GM12892 (cell line): ENCODE measurements at regions not wholly inside any gene's neighbourhood (a gene's known extent, or its start where the extent isn't known, plus 50 kb on each side); places are given as distances from the start of the nearest gene placed in this dataset.
"Not testable (repeated sequence)": the region's sequence is repeated elsewhere in the genome, so short reads cannot be mapped to it uniquely, and the experiment has no call there.

ENCODE experiments used
- DNase-seq: peaks from one replicate; pipeline ENCODE4 v3.0.0; 2011; ENCODE audit not compliant: insufficient read length
- FAIRE-seq: peaks from 2 replicates; lab custom pipeline; 2011; peaks lifted over from hg19 to GRCh38; lab: Jason Lieb, UNC
- POLR2A ChIP-seq: IDR thresholded peaks from 2 replicates; pipeline ENCODE4 v1.6.1; 2011; ENCODE audit warnings: low read depth, low read length, control low read depth
- POLR2AphosphoS5 ChIP-seq: IDR thresholded peaks from 2 replicates; pipeline ENCODE4 v1.6.1; 2011; ENCODE audit warnings: low read depth, low read length, control low read depth
- TAF1 ChIP-seq: IDR thresholded peaks from 2 replicates; pipeline ENCODE4 v1.6.1; 2011; ENCODE audit warnings: low read depth, mild to moderate bottlenecking, control low read depth, low read length, borderline replicate concordance

- TF ChIP-seq TAF1 (no peak), POLR2AphosphoS5 (no peak), POLR2A (no peak)
- no peak for FAIRE-seq
- no peak for DNase-seq
These were observed 589.5 kb downstream of the CENPC start for GRCh38 chr4:66955784-66956183.

GRCh38 chr4:66949419-66949818 is 595.9 kb downstream of the CENPC start:
- DNase-seq, result no peak
- no peak for FAIRE-seq
- TF ChIP-seq POLR2A (no peak), TAF1 (no peak), POLR2AphosphoS5 (no peak)

DNA sequence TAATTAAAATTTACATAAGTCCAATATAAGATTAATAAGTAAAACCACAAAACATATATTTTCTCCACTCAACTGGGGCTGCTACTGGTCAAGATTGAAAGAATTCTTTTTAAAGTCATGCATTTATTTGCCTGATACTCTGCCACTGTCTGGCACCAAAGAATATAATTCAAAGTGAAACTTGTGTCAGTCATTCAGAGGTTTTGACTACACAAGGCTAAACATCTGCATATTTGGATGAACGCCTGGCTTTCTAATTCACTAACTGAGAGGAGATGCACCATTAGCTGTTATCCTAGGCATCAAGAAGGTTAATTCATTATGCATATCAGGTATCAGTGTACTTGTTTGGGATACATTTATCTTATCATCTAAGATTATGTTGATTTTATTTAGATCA is 598.5 kb downstream of the CENPC start:
- TF ChIP-seq POLR2AphosphoS5, result no peak
- no peak for TF ChIP-seq POLR2A
- TF ChIP-seq TAF1, result no peak
- FAIRE-seq (no peak), DNase-seq (no peak)

DNA sequence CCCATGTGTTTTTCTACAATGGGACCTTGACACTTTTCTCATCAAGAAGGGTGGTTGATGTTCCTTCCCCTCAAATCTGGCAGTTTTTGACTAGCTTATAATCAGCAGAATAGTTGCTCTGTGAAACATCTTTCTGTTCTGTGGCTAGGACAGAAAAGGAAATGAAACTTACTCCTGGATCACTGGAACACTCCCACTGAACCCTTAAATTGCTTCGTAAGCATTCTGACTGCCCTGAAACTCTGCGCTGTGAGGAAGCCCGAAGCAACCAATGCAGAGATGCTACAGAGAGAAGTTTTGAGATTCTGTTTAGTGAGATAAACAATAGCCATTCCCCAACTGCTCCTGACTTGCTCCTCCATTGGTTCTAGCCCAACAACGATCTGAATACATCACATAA is 602.2 kb downstream of the CENPC start:
- FAIRE-seq (no peak), DNase-seq (no peak)
- TF ChIP-seq TAF1 (no peak), POLR2AphosphoS5 (no peak), POLR2A (no peak)

DNA sequence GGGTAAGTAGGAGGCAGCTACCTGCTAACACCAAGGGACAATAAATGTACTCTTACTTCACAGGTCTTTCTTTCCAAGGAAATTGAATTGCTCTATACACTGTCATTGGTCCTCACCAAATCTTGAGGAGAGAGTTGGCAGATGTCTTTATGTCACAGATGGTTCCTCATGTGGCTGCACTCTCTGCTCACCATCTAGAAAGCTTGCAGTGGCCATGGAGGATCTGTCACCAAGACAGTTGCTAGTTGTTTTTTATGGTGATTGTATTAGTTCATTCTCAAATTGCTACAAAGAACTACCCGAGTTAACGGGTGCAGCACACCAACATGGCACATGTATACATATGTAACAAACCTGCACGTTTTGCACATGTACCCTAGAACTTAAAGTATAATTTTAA is 613.3 kb downstream of the CENPC start:
- FAIRE-seq, DNase-seq: not testable (repeated sequence)

- FAIRE-seq, result no peak
- no peak for DNase-seq
- TF ChIP-seq POLR2AphosphoS5, result no peak
- no peak for TF ChIP-seq TAF1
- no peak for TF ChIP-seq POLR2A
These were observed 615.1 kb downstream of the CENPC start for GRCh38 chr4:66930206-66930605.

DNA sequence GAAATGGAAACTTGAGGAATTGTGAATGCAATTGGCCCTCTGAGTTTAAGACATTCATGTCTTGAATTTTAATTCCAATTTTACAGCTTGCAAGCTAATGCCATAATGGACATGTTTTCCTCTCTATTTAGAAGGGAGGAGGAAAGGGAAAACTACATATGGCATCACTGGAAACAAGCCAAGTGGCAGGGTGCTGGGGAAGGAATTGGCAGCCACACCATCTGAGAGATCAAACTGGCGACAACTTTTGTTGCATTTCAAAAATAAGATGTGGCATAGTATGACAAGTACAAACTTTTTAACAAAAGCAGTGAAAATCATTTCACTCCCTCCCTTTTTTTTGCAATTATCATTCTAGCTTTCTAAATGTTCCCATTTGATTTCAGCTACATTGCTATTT is 615.6 kb downstream of the CENPC start:
- DNase-seq, result no peak
- TF ChIP-seq TAF1 (no peak), POLR2AphosphoS5 (no peak), POLR2A (no peak)
- no peak for FAIRE-seq

- FAIRE-seq, result not testable (repeated sequence)
These were observed 616.4 kb downstream of the CENPC start for GRCh38 chr4:66928881-66929280.

GRCh38 chr4:66927937-66928336 is 617.4 kb downstream of the CENPC start:
- TF ChIP-seq POLR2A (no peak), POLR2AphosphoS5 (no peak), TAF1 (no peak)
- DNase-seq (no peak), FAIRE-seq (no peak)

More at GRCh38 chr4:66928881-66929280, 616.4 kb downstream of the CENPC start:
- DNase-seq, result not testable (repeated sequence)

- FAIRE-seq, result no peak
- no peak for TF ChIP-seq POLR2AphosphoS5
- no peak for TF ChIP-seq TAF1
- no peak for TF ChIP-seq POLR2A
These were observed 618.6 kb downstream of the CENPC start for GRCh38 chr4:66926687-66927086.

GRCh38 chr4:66923081-66923865 is 622.0 kb downstream of the CENPC start:
- FAIRE-seq (no peak), DNase-seq (no peak)
- TF ChIP-seq POLR2A (no peak), TAF1 (no peak), POLR2AphosphoS5 (no peak)

More at GRCh38 chr4:66926687-66927086, 618.6 kb downstream of the CENPC start:
- DNase-seq, result no peak

DNA sequence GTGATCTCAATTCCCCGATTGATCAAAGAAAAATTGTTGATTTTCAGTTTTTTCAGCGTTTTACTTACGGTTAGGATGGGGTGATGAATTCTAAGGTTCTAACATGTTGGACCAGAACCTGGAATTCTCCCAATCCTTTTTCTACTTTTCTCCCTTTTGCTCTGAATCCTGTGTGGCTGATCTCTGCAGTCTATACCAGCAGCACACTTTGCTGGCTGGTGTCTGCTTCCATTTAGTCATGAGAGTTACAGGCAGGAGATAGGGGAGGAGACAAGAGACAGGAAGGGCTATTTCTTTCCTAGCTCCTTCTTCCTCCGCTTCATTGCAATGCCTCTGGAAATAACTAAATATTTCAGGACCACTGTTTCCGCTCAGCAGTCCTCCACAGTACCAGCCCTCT is 623.9 kb downstream of the CENPC start:
- FAIRE-seq (no peak), DNase-seq (no peak)
- no peak for TF ChIP-seq POLR2A
- no peak for TF ChIP-seq TAF1
- no peak for TF ChIP-seq POLR2AphosphoS5
